GM18870 (cell line): ENCODE measurements at regions not wholly inside any gene's neighbourhood (a gene's known extent, or its start where the extent isn't known, plus 50 kb on each side); places are given as distances from the start of the nearest gene placed in this dataset.
"Not testable (repeated sequence)": the region's sequence is repeated elsewhere in the genome, so short reads cannot be mapped to it uniquely, and the experiment has no call there.

Experiments
- ATAC-seq: cut with Tn5 transposase; IDR thresholded peaks from one replicate; pipeline ENCODE4 v1.9.1; 2021; ENCODE audit warnings: moderate library complexity; ENCODE audit not compliant: unreplicated experiment

- no peak for ATAC-seq
Measured at GRCh38 chr13:59435024-59435423, 728.7 kb downstream of the DIAPH3 start.

GRCh38 chr13:59437544-59438301, 726.0 kb downstream of the DIAPH3 start:
- no peak for ATAC-seq

- no peak for ATAC-seq
Measured at GRCh38 chr13:59439776-59440428, 723.8 kb downstream of the DIAPH3 start.

- ATAC-seq: not testable (repeated sequence)
Measured at GRCh38 chr13:59441068-59441467, 722.7 kb downstream of the DIAPH3 start.

GRCh38 chr13:59441596-59442280, 722.0 kb downstream of the DIAPH3 start:
- no peak for ATAC-seq

- no peak for ATAC-seq
Measured at GRCh38 chr13:59442461-59442860, 721.3 kb downstream of the DIAPH3 start.

GRCh38 chr13:59442944-59443486, 720.7 kb downstream of the DIAPH3 start:
- no peak for ATAC-seq

GRCh38 chr13:59444210-59444857, 719.4 kb downstream of the DIAPH3 start:
- no peak for ATAC-seq

GRCh38 chr13:59445812-59446211, 717.9 kb downstream of the DIAPH3 start:
- no peak for ATAC-seq

- no peak for ATAC-seq
Measured at GRCh38 chr13:59446391-59446790, 717.3 kb downstream of the DIAPH3 start.

GRCh38 chr13:59447031-59447430, 716.7 kb downstream of the DIAPH3 start:
- no peak for ATAC-seq

- no peak for ATAC-seq
Measured at GRCh38 chr13:59447846-59448620, 715.7 kb downstream of the DIAPH3 start.

GRCh38 chr13:59449750-59450149, 714.0 kb downstream of the DIAPH3 start:
- ATAC-seq: no peak

GRCh38 chr13:59450229-59450628, 713.5 kb downstream of the DIAPH3 start:
- ATAC-seq: no peak

GRCh38 chr13:59451236-59451635, 712.5 kb downstream of the DIAPH3 start:
- no peak for ATAC-seq

- ATAC-seq: no peak
Measured at GRCh38 chr13:59452189-59452890, 711.4 kb downstream of the DIAPH3 start.

- ATAC-seq: no peak
Measured at GRCh38 chr13:59458908-59459579, 704.7 kb downstream of the DIAPH3 start.

GRCh38 chr13:59459972-59460371, 703.8 kb downstream of the DIAPH3 start:
- ATAC-seq: no peak

GRCh38 chr13:59461411-59461810, 702.3 kb downstream of the DIAPH3 start:
- no peak for ATAC-seq
